ENCODE measurements at regions not wholly inside any gene's neighbourhood (a gene's known extent, or its start where the extent isn't known, plus 50 kb on each side); places are given as distances from the start of the nearest gene placed in this dataset.
A peak's percentile ranks its signal among the peaks of the same experiment; 100 is the strongest.

DNA sequence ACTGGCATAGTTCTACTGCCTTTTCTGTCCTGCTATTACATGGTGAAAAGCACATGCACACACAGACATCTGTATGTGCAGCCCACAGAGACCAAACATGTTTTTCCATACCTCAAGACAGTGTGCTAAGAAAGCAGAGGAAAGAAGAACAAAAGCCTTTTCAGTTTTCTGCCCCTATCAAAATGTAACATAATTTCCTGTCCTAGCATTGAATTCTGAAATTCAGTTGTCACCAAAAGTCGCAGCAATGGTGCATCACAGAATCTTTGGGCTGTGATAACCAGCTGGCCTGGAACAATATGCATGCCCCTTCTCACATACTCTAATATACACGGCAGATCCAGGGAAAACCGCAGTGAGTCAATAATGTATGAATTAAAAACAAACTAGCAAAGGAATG lies 153.8 kb upstream of the RAP2B start:
- no peaks in the 10 kb centered on the region for H3K4me1 ChIP-seq (ENCODE audit: control insufficient read depth in 1 of 2, insufficient read depth in 2 of 2, low read depth in 1 of 2, low read length in 1 of 2)
- ChIA-PET POLR2A (no interaction called here), CTCF (interaction anchor here (0.7 kb wide), 1 partner anchor 78 kb away, joined by 3 read pairs; no protein-coding TSS in a partner anchor)
- no peaks in the 10 kb centered on the region for H3F3A ChIP-seq (replicated peaks; ENCODE audit: insufficient read depth)
- H3K79me2 ChIP-seq (ENCODE audit: insufficient read depth), result no peaks in the 10 kb centered on the region
- H4K20me1 ChIP-seq (ENCODE audit: insufficient read depth), result no peaks in the 10 kb centered on the region
- no peak for DNase-seq
- H3K9me2 ChIP-seq, result no peaks in the 10 kb centered on the region
- no peak overlapping the region for H3K4me3 ChIP-seq (ENCODE audit: low read depth in 2 of 2, low read length in 1 of 2)
- H3K9me3 ChIP-seq, result no peaks in the 10 kb centered on the region
- TF ChIP-seq EZH2phosphoT487 (IDR thresholded peaks at IDR 0.05; ENCODE audit: borderline replicate concordance, low read depth) (no peak), GABPA (IDR thresholded peaks at IDR 0.05; ENCODE audit: low read depth) (no peak), FOSL2 (IDR thresholded peaks at IDR 0.05; ENCODE audit: borderline replicate concordance, low read depth) (no peak), YY1 (IDR thresholded peaks at IDR 0.05; ENCODE audit: low read depth) (no peak), JUND (IDR thresholded peaks at IDR 0.05) (no peak), TAF1 (IDR thresholded peaks at IDR 0.05; ENCODE audit: borderline replicate concordance, low read depth, low read length) (no peak), SIN3A (IDR thresholded peaks at IDR 0.05; ENCODE audit: borderline replicate concordance, low read depth, low read length) (no peak), RXRA (IDR thresholded peaks at IDR 0.05; ENCODE audit: borderline replicate concordance, low read depth) (no peak), MXI1 (IDR thresholded peaks at IDR 0.05; ENCODE audit: low read depth, low read length) (no peak), FOXJ3 (CRISPR knock-in tag; IDR thresholded peaks at IDR 0.05) (no peak), NRF1 (IDR thresholded peaks at IDR 0.05; ENCODE audit: low read depth, low read length) (no peak)
- TF ChIP-seq, protein P1, sequence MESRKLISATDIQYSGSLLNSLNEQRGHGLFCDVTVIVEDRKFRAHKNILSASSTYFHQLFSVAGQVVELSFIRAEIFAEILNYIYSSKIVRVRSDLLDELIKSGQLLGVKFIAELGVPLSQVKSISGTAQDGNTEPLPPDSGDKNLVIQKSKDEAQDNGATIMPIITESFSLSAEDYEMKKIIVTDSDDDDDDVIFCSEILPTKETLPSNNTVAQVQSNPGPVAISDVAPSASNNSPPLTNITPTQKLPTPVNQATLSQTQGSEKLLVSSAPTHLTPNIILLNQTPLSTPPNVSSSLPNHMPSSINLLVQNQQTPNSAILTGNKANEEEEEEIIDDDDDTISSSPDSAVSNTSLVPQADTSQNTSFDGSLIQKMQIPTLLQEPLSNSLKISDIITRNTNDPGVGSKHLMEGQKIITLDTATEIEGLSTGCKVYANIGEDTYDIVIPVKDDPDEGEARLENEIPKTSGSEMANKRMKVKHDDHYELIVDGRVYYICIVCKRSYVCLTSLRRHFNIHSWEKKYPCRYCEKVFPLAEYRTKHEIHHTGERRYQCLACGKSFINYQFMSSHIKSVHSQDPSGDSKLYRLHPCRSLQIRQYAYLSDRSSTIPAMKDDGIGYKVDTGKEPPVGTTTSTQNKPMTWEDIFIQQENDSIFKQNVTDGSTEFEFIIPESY (IDR thresholded peaks at IDR 0.05; ENCODE audit: borderline replicate concordance, low read depth), result no peak
- TF ChIP-seq, protein P2, sequence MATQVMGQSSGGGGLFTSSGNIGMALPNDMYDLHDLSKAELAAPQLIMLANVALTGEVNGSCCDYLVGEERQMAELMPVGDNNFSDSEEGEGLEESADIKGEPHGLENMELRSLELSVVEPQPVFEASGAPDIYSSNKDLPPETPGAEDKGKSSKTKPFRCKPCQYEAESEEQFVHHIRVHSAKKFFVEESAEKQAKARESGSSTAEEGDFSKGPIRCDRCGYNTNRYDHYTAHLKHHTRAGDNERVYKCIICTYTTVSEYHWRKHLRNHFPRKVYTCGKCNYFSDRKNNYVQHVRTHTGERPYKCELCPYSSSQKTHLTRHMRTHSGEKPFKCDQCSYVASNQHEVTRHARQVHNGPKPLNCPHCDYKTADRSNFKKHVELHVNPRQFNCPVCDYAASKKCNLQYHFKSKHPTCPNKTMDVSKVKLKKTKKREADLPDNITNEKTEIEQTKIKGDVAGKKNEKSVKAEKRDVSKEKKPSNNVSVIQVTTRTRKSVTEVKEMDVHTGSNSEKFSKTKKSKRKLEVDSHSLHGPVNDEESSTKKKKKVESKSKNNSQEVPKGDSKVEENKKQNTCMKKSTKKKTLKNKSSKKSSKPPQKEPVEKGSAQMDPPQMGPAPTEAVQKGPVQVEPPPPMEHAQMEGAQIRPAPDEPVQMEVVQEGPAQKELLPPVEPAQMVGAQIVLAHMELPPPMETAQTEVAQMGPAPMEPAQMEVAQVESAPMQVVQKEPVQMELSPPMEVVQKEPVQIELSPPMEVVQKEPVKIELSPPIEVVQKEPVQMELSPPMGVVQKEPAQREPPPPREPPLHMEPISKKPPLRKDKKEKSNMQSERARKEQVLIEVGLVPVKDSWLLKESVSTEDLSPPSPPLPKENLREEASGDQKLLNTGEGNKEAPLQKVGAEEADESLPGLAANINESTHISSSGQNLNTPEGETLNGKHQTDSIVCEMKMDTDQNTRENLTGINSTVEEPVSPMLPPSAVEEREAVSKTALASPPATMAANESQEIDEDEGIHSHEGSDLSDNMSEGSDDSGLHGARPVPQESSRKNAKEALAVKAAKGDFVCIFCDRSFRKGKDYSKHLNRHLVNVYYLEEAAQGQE (IDR thresholded peaks at IDR 0.05; ENCODE audit: low read depth, low read length), result no peak
- TF ChIP-seq, protein P3, sequence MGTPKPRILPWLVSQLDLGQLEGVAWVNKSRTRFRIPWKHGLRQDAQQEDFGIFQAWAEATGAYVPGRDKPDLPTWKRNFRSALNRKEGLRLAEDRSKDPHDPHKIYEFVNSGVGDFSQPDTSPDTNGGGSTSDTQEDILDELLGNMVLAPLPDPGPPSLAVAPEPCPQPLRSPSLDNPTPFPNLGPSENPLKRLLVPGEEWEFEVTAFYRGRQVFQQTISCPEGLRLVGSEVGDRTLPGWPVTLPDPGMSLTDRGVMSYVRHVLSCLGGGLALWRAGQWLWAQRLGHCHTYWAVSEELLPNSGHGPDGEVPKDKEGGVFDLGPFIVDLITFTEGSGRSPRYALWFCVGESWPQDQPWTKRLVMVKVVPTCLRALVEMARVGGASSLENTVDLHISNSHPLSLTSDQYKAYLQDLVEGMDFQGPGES (IDR thresholded peaks at IDR 0.05; ENCODE audit: low read depth, low read length), result no peak
- TF ChIP-seq, protein P4, sequence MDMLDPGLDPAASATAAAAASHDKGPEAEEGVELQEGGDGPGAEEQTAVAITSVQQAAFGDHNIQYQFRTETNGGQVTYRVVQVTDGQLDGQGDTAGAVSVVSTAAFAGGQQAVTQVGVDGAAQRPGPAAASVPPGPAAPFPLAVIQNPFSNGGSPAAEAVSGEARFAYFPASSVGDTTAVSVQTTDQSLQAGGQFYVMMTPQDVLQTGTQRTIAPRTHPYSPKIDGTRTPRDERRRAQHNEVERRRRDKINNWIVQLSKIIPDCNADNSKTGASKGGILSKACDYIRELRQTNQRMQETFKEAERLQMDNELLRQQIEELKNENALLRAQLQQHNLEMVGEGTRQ (IDR thresholded peaks at IDR 0.05; ENCODE audit: borderline replicate concordance, low read depth, low read length), result no peak
- no peak overlapping the region for H3K4me2 ChIP-seq
- no peaks in the 10 kb centered on the region; the same call in 1 of the 2 replicates for H3K27me3 ChIP-seq (ENCODE audit: insufficient read depth)
- H3K27ac ChIP-seq (ENCODE audit: low read depth in 2 of 2, low read length in 1 of 2), result no peak overlapping the region
- peak overlapping the region; percentile 56; the same call in 1 of the 2 replicates for H2AFZ ChIP-seq (ENCODE audit: low read depth)
- WGBS (ENCODE audit: low lambda C conversion rate), result 28% methylated on average over 3 of the region's 3 CpGs
- H3K36me3 ChIP-seq (replicated peaks in 1 of 2; ENCODE audit: control insufficient read depth in 1 of 2, insufficient read depth in 2 of 2, low read length in 1 of 2), result no peaks in the 10 kb centered on the region
- no peak overlapping the region for H3K9ac ChIP-seq

All from SK-N-SH (cell line).